ENCODE measurements at regions not wholly inside any gene's neighbourhood (a gene's known extent, or its start where the extent isn't known, plus 50 kb on each side); places are given as distances from the start of the nearest gene placed in this dataset.

GRCh38 chr18:37672001-37672400, 106.4 kb upstream of the CELF4 start:
- Histone ChIP-seq H3K4me3 (ENCODE audit: low read length) (no peak overlapping the region), H3K27me3 (ENCODE audit: control insufficient read depth, insufficient read depth, low read length) (no peaks in the 10 kb centered on the region), H3K27ac (ENCODE audit: low read length) (no peak overlapping the region), H3K4me1 (ENCODE audit: control insufficient read depth, insufficient read depth, low read length) (peaks cover 6% of the 10 kb centered on the region), H3K36me3 (ENCODE audit: control insufficient read depth, insufficient read depth, low read length) (no peaks in the 10 kb centered on the region), H3K9me3 (ENCODE audit: control insufficient read depth, insufficient read depth, low read length) (no peaks in the 10 kb centered on the region)
- no peak for DNase-seq (ENCODE audit: low read depth, low spot score)
- WGBS (ENCODE audit: insufficient coverage, insufficient read length): no CpG with 5 or more reads among the region's 2 CpGs

DNA sequence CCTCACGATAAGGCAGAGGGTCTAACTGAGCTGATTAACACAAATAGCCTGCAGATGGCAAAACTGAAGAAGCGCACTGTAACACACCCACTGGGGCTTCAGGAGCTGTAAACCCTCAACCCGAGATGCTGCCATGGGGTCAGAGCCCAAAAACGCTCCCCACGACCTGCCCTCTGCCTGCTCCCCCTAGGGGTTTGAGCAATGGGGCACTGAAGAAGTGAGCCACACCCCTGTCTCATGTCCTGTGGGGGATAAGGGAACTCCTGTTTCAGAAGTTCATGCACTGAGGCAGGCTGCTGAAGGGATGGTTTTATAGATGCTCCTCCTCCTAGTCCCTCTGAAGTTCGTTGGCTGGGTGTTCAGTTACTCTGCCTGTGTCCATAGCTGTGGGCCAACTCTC, 105.9 kb upstream of the CELF4 start:
- Histone ChIP-seq H3K9me3 (ENCODE audit: control insufficient read depth, insufficient read depth, low read length) (no peaks in the 10 kb centered on the region), H3K27me3 (ENCODE audit: control insufficient read depth, insufficient read depth, low read length) (no peaks in the 10 kb centered on the region), H3K36me3 (ENCODE audit: control insufficient read depth, insufficient read depth, low read length) (no peaks in the 10 kb centered on the region), H3K27ac (ENCODE audit: low read length) (no peak overlapping the region), H3K4me1 (ENCODE audit: control insufficient read depth, insufficient read depth, low read length) (peaks cover 6% of the 10 kb centered on the region), H3K4me3 (ENCODE audit: low read length) (no peak overlapping the region)
- no peak for DNase-seq (ENCODE audit: low read depth, low spot score)
- WGBS (ENCODE audit: insufficient coverage, insufficient read length): no CpG with 5 or more reads among the region's 6 CpGs

DNA sequence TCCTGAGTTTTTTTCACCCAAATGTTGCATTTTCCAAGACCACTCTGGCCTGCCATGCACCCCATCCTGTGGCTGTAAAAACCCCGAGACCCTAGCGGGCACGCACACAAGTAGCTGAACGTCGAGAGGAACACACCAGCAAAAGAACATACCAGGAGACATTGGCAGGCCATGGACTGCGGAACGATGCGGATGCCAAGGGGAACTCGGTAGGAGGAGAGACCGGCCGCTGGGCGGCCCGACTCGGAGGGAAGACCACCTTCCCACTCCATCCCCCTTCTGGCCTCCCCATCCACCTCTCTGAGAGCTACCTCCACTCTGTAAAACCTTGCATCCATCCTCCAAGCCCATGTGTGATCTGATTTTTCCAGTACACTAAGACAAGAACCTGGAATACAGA, 105.5 kb upstream of the CELF4 start:
- no CpG with 5 or more reads among the region's 14 CpGs for WGBS (ENCODE audit: insufficient coverage, insufficient read length)
- DNase-seq (ENCODE audit: low read depth, low spot score): no peak

GRCh38 chr18:37669991-37670534, 104.5 kb upstream of the CELF4 start:
- Histone ChIP-seq H3K9me3 (ENCODE audit: control insufficient read depth, insufficient read depth, low read length) (no peaks in the 10 kb centered on the region), H3K27ac (ENCODE audit: low read length) (no peak overlapping the region), H3K36me3 (ENCODE audit: control insufficient read depth, insufficient read depth, low read length) (no peaks in the 10 kb centered on the region), H3K4me1 (ENCODE audit: control insufficient read depth, insufficient read depth, low read length) (peaks cover 6% of the 10 kb centered on the region), H3K4me3 (ENCODE audit: low read length) (no peak overlapping the region), H3K27me3 (ENCODE audit: control insufficient read depth, insufficient read depth, low read length) (no peaks in the 10 kb centered on the region)
- no peak for DNase-seq (ENCODE audit: low read depth, low spot score)
- WGBS (ENCODE audit: insufficient coverage, insufficient read length): no CpG with 5 or more reads among the region's 17 CpGs

More for the DNA sequence above, 105.5 kb upstream of the CELF4 start:
- Histone ChIP-seq H3K36me3 (ENCODE audit: control insufficient read depth, insufficient read depth, low read length) (no peaks in the 10 kb centered on the region), H3K4me3 (ENCODE audit: low read length) (no peak overlapping the region), H3K27ac (ENCODE audit: low read length) (no peak overlapping the region), H3K9me3 (ENCODE audit: control insufficient read depth, insufficient read depth, low read length) (no peaks in the 10 kb centered on the region), H3K4me1 (ENCODE audit: control insufficient read depth, insufficient read depth, low read length) (peaks cover 6% of the 10 kb centered on the region), H3K27me3 (ENCODE audit: control insufficient read depth, insufficient read depth, low read length) (no peaks in the 10 kb centered on the region)

GRCh38 chr18:37668971-37669747, 103.6 kb upstream of the CELF4 start:
- Histone ChIP-seq H3K27me3 (ENCODE audit: control insufficient read depth, insufficient read depth, low read length) (no peaks in the 10 kb centered on the region), H3K36me3 (ENCODE audit: control insufficient read depth, insufficient read depth, low read length) (no peaks in the 10 kb centered on the region), H3K4me3 (ENCODE audit: low read length) (no peak overlapping the region), H3K9me3 (ENCODE audit: control insufficient read depth, insufficient read depth, low read length) (no peaks in the 10 kb centered on the region), H3K4me1 (ENCODE audit: control insufficient read depth, insufficient read depth, low read length) (peaks cover 6% of the 10 kb centered on the region), H3K27ac (ENCODE audit: low read length) (no peak overlapping the region)
- WGBS (ENCODE audit: insufficient coverage, insufficient read length): no CpG with 5 or more reads among the region's 15 CpGs
- DNase-seq (ENCODE audit: low read depth, low spot score): no peak

- H3K27ac ChIP-seq (ENCODE audit: low read length): no peak overlapping the region
- H3K4me3 ChIP-seq (ENCODE audit: low read length): no peak overlapping the region
- DNase-seq (ENCODE audit: low read depth, low spot score): no peak
- no peaks in the 10 kb centered on the region for H3K36me3 ChIP-seq (ENCODE audit: control insufficient read depth, insufficient read depth, low read length)
- H3K4me1 ChIP-seq (ENCODE audit: control insufficient read depth, insufficient read depth, low read length): peaks cover 6% of the 10 kb centered on the region
- no CpG with 5 or more reads among the region's 1 CpG for WGBS (ENCODE audit: insufficient coverage, insufficient read length)
- no peaks in the 10 kb centered on the region for H3K27me3 ChIP-seq (ENCODE audit: control insufficient read depth, insufficient read depth, low read length)
- no peaks in the 10 kb centered on the region for H3K9me3 ChIP-seq (ENCODE audit: control insufficient read depth, insufficient read depth, low read length)
Observed at GRCh38 chr18:37667836-37668235, 102.2 kb upstream of the CELF4 start.

GRCh38 chr18:37666991-37667390, 101.4 kb upstream of the CELF4 start:
- no CpG with 5 or more reads among the region's 1 CpG for WGBS (ENCODE audit: insufficient coverage, insufficient read length)
- DNase-seq (ENCODE audit: low read depth, low spot score): no peak
- Histone ChIP-seq H3K4me1 (ENCODE audit: control insufficient read depth, insufficient read depth, low read length) (peaks cover 6% of the 10 kb centered on the region), H3K27me3 (ENCODE audit: control insufficient read depth, insufficient read depth, low read length) (no peaks in the 10 kb centered on the region), H3K9me3 (ENCODE audit: control insufficient read depth, insufficient read depth, low read length) (no peaks in the 10 kb centered on the region), H3K36me3 (ENCODE audit: control insufficient read depth, insufficient read depth, low read length) (no peaks in the 10 kb centered on the region), H3K27ac (ENCODE audit: low read length) (no peak overlapping the region), H3K4me3 (ENCODE audit: low read length) (no peak overlapping the region)

DNA sequence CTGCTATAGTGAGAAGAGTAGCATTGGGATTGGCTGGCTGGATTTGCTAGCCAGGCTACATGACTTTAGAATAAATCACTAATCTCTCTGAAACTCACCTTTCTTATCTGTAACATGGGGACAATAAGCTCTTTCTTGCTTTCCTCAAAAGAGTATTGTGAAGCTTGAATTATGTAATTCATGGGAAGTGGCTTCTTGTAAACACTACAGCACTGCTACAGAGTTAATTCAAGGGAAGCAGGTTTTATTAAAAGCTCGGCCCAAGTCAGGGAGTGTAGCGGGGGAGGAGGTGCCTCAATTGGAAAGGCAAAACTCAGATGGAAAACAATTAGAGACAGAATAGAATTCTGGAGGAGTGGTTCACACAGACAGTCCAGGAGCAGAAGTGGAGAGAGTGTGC, 100.9 kb upstream of the CELF4 start:
- no peak for DNase-seq (ENCODE audit: low read depth, low spot score)
- WGBS (ENCODE audit: insufficient coverage, insufficient read length): no CpG with 5 or more reads among the region's 2 CpGs
- no peak overlapping the region for H3K4me3 ChIP-seq (ENCODE audit: low read length)
- no peaks in the 10 kb centered on the region for H3K27me3 ChIP-seq (ENCODE audit: control insufficient read depth, insufficient read depth, low read length)
- H3K9me3 ChIP-seq (ENCODE audit: control insufficient read depth, insufficient read depth, low read length): no peaks in the 10 kb centered on the region
- no peak overlapping the region for H3K27ac ChIP-seq (ENCODE audit: low read length)
- no peaks in the 10 kb centered on the region for H3K36me3 ChIP-seq (ENCODE audit: control insufficient read depth, insufficient read depth, low read length)
- peaks cover 6% of the 10 kb centered on the region for H3K4me1 ChIP-seq (ENCODE audit: control insufficient read depth, insufficient read depth, low read length)

DNA sequence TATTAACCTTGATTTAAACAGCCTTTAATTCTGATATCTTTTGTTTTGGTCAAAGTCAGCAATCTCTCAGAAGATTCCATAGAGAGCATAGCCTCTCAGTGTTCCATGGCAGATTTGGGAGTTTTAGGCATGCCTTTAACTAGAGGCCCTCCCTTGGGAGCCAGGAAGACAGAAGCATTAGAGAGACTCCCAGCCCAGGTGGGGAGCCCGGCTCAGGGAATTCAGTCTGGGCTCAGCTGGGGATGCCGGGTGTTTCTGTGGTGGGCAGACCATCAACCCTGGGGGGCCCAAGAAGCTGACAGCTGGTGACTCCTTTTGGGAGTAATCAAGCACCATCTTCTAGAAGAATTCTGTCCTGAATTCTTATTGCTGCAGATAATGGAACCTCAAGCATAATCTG, 99.7 kb upstream of the CELF4 start:
- Histone ChIP-seq H3K4me1 (ENCODE audit: control insufficient read depth, insufficient read depth, low read length) (peaks cover 6% of the 10 kb centered on the region), H3K27me3 (ENCODE audit: control insufficient read depth, insufficient read depth, low read length) (no peaks in the 10 kb centered on the region), H3K9me3 (ENCODE audit: control insufficient read depth, insufficient read depth, low read length) (no peaks in the 10 kb centered on the region), H3K27ac (ENCODE audit: low read length) (no peak overlapping the region), H3K36me3 (ENCODE audit: control insufficient read depth, insufficient read depth, low read length) (no peaks in the 10 kb centered on the region), H3K4me3 (ENCODE audit: low read length) (no peak overlapping the region)
- DNase-seq (ENCODE audit: low read depth, low spot score): no peak
- WGBS (ENCODE audit: insufficient coverage, insufficient read length): no CpG with 5 or more reads among the region's 2 CpGs

DNA sequence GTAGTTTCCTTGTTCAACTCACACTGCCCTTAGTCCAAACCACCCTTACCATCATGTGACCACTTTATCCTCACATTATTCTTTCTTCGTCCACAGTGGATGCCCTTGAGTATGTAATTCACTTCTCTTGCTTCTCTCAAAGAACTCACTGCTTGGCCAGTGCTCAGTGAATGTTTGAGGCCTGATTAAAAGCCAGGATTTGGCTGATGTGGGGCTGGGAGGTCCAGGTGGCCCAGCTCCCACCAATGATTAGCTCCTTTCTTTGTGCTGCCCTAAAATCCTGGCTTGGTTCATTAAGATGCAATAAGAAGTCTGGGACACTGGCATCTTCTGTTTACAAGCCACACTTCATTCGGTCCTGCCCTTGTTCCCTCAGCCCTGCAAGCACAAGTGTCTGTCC, 97.8 kb upstream of the CELF4 start:
- DNase-seq (ENCODE audit: low read depth, low spot score): no peak
- Histone ChIP-seq H3K4me3 (ENCODE audit: low read length) (no peak overlapping the region), H3K27ac (ENCODE audit: low read length) (no peak overlapping the region), H3K36me3 (ENCODE audit: control insufficient read depth, insufficient read depth, low read length) (no peaks in the 10 kb centered on the region), H3K9me3 (ENCODE audit: control insufficient read depth, insufficient read depth, low read length) (no peaks in the 10 kb centered on the region), H3K27me3 (ENCODE audit: control insufficient read depth, insufficient read depth, low read length) (no peaks in the 10 kb centered on the region), H3K4me1 (ENCODE audit: control insufficient read depth, insufficient read depth, low read length) (peaks cover 3% of the 10 kb centered on the region; the same call in 1 of the 2 replicates)
- WGBS (ENCODE audit: insufficient coverage, insufficient read length): no CpG with 5 or more reads among the region's 2 CpGs
